A204.1 (cell line): ENCODE measurements at regions not wholly inside any gene's neighbourhood (a gene's known extent, or its start where the extent isn't known, plus 50 kb on each side); places are given as distances from the start of the nearest gene placed in this dataset.
"Not testable (repeated sequence)": the region's sequence is repeated elsewhere in the genome, so short reads cannot be mapped to it uniquely, and the experiment has no call there.

Source experiments
- FAIRE-seq: peaks from 2 replicates; lab custom pipeline; 2012; peaks lifted over from hg19 to GRCh38; lab: Jason Lieb, UNC

DNA sequence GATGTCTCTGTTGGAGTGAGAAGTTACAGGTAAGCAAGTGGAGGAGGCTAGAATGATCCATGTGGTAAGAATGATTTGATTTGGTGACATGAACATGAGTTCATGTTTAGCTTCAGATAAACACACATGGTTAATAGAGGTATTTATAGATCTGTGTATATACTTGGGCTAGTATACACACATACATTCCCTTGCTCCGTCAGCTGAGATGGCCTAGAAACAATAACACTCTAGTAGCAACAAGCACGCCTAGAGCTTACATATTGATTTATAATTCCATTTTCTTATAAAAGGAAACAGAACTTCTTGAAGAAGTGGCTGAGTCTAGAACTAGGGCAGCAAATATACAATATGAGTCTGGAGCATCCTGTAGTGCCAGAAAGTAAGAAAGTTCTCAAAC lies 223.0 kb downstream of the RND3 start:
- FAIRE-seq: no peak

DNA sequence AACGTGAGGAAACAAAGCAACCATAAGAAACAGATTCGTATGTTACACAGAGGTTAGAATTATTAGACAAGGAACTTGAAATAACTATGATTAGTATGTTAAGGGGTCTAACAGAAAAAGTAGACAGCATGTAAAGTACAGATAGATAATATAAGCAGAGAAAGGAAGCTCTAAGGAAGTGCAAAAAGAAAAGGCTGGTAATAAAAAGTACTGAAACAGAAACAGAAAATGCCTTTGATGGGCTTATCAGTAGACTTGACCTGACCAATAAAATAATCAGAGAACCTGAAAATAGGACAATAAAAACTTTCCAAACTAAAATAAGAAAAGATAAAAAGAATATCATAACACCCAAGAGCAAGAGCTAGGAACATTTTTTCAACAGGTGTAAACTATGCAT lies 225.8 kb downstream of the RND3 start:
- no peak for FAIRE-seq

DNA sequence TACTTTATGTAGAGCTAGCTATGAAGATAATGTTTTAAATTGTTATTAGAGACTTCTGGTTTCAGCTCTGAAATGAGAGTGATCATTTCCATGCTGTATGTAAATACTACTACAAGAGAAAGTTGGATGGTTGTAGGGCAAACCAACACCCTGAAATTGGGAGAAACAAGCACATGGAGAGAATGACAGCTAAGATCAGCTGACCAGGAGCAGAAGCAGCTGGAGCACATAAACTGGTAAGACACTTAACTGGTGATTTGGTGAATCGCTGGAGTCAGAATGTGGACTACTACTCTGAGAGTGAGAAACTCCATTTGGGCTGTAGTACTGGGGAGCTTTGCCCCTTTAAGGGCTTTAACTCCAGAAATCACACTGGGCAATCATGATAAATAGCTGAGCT lies 226.8 kb downstream of the RND3 start:
- FAIRE-seq: no peak

DNA sequence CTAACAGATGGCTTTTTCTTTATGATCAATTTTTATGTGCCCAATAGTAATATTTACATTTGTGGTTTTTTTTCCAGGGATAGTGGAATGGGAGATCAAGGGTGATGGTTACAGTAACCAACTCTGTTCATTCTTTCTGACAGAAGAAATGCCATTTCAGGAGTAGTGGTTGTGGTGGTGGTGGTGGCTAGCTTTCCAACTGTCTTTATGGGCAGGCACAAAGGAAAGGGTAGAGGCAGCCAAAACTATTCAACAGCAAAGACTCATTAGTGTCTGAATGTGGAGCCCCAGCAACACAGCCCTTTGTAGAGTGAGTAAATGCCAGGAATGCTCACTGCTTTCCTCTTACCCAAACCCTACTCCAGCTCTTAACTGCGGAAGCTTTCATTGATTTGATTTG lies 227.7 kb downstream of the RND3 start:
- FAIRE-seq: no peak

DNA sequence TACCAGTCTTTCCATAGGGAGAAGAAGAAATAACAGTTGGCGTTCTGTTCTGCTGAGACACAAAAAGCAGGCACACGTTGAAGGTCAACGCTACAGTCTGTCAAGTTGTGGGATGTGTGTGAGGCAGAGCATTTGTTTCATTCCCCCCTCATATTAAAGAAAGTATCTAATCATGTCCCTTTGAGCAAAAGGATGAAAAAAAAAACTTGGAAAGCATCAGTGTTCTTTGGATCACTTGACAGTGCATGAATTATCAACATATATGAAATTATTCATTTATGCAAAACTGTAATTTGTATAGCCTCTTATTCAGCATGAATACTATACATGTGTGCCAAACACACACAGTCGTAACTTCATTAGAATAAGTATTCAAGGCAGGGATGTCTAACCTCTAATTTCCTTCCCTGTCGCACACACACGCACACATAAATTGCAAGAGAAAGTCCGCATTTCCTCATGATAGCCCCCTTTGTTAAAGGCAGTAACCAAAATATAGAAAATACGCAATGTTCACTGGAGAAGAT lies 228.6 kb downstream of the RND3 start:
- no peak for FAIRE-seq

DNA sequence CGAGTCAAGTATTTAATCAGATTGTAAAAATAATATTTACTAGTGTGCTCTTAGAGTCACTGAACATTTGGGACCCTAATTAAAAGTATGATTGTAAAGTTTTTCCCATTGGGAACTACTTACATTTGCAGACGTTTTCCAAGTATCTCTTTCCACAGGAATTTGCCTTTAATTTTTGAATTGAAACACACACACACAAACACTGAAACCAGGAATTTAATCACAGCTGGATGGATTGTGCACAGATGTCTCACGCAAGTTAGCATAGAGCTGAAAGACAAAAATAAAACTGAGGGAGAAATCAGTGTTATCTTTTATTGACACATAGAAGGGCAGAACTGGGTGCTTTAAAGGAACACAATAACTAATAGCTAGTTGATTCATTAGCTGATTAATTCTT lies 230.7 kb downstream of the RND3 start:
- no peak for FAIRE-seq

DNA sequence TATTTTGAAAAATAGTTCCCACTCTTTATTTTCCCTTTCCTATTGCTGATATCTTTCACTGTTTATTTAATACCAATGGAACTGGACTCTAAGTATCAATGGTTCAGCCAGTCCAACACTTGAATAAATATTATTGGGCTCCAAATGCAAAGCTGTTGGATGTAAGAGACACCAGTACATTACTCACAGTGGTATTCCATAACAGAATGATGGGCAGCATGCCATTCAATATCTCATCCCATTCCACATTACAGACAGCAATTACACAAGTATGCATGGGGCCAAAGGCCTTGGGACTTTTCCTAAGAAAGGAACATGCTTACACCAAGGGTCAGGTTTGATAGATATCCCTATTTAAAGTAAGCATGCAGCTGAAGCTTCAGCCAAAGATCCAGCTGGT lies 231.9 kb downstream of the RND3 start:
- FAIRE-seq: no peak

DNA sequence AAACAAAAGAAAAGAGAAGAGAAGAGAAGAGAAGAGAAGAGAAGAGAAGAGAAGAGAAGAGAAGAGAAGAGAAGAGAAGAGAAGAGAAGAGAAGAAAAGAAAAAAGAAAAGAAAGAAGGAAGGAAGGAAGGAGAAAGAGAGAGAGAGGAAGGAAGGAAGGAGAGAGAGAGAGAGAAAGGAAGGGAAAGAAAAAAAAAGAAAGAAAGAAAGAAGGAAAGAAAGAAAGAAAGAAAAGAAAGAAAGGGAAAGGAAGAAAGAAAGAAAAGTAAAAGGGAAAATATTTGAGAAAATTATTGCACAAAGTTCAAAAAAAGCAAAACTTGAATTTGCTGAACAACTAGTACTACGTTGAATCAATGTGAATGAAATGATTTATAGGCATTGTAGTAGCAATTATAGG lies 237.7 kb downstream of the RND3 start:
- FAIRE-seq: not testable (repeated sequence)

DNA sequence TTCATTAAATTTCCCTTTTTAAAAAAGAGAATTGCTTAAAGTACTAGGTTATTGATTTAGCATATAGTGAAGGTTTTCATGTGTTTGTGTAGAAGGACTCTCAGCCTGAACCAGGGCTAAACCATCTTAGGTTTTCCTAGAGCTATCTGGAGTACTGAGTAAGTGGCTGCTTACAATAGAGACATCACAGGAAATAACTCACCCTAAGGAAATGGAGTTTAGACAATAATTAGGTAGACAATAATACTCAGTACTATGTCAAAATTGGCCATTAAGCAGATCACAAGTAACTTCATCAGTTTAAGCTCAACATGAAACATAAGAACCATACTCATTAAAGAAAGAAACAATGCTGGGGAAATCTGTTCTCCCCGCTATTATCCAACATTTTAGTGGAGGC lies 240.0 kb downstream of the RND3 start:
- FAIRE-seq: no peak

DNA sequence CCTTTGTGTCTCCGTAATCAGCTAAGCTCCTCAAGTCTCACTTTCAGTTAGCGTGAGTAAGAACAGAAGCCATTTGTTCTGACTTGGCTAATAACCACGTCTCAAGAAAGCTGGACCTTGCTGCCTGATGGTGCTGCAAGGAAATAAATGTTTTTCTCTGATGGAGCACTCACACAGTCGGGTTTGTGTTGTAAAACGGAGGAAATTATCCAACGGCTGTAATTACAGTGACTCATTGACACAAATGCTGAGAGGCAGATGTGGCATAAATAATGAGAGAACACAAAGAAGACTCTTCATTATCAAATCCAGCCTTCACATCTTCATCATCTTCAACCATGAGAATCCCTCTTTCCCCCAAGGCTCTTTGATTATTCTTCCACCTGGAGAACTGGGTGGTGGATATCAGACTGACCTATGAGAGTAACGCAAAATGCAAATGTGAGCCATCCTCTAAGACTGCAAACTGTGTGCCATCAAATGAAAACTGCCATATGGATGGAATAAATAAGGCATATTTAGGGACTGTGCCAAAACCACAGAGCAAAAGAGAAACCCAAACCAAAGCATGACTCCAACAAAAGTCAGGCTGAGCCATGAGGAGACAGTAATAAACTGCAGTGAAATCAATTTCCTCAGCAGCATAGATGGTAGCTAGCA lies 252.6 kb downstream of the RND3 start:
- FAIRE-seq: no peak

DNA sequence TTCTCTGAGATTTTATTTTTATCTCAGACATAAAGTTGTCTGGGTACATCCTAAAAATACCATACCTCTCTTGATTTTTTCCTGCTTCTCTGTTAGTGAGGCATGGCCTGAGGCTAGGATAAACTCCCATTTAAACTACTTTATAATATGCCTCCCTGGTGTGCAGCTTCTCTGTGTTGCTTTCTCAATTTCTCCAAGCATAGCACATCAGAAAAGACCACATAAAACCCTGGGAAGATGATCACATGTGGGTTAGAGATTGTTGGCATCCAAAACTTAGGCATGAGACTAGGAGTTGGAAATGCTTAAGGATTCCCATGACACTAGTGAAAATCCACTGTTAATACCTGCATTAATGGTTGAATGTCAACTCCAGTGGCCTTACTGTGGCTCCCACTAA lies 254.6 kb downstream of the RND3 start:
- FAIRE-seq: no peak

DNA sequence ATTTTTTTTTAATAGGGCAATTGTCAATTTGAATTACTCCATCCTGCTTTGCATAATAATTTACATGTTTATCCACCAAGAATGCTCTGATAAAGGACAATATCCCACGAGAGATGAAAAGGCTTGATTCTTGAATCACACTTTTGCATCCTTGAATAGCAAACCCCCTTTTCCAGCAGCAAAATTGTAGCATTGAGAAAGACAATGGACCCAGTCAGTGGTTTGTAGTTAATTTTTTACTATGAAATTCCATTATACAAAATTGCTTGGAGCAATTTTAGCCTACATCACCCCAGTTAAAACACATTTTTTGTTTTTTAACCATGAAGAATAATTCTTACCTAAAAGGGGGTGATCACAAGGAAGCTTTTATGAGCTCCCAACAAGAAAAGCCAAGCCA lies 255.1 kb downstream of the RND3 start:
- FAIRE-seq: no peak

DNA sequence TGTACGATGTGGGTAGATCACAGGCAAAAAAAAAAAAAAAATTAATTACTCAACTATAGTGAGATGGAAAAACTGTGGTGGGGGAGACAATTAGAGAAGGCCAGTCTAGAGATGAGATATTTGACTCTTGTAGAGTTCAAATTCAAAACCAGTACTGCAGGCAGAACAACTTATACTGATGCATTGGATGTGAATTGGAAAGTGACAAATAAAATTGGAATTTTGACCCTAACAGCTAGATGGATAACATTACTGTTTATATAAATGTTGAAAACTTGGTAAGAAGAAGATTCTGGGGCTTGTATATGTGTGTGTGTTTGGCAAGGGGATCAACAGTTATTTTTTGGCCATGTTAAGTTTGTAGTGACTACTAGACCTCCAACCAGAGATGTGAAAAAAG lies 256.9 kb downstream of the RND3 start:
- no peak for FAIRE-seq

DNA sequence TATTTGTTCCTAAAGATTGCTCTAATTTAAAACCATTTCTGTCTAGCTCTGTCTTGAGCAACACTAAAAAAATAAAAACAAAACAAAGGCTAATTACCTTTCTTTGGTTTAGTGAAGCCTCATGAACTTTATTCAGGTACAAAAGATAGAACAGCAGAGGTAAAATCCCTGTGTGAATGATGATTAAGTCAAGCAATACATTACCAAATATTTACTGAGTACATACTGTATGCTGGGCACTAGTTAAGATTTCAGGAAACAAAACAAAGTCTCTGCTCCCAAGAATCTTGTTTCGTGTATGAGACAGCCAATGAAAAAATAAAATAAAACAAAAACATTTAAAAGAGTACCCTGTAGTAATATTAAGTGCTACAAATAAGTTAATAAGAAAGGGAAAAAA lies 257.5 kb downstream of the RND3 start:
- no peak for FAIRE-seq

DNA sequence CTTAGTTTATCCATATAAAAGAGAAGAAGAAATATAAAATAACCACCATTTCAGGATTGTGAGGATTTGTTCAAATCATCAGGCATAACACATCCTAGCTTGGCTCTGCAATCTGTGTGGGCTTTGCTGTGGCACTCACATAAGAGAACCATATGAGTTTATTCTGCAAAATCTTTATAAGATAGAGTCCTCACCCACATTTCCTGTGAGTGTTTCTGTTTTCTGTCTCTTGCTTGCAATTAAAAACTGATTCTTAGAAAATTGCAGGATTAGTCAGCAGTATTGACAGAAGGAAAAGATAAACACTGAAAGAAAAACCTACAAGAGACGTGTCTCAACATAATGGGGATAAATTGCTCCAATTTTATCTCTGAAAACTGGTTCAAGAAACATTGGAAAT lies 258.5 kb downstream of the RND3 start:
- no peak for FAIRE-seq

DNA sequence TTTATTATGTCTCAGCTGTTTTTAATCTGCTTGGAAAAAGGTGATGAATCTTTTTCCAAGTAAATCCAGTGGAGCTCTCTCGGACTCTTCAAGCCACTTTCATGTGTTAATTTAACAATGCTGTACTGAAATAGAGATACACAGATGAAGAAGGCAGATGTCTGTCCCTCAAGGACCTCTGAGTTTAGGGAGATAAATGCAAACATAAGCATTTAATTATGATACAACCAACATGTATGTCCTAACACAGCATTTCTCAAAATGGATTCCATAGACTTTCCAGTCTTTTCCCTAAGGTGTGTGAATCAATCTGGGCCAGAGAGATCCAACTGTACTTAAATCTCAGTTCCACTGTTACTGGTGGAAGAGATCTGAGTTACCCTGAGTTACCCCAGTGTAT lies 262.4 kb downstream of the RND3 start:
- no peak for FAIRE-seq

DNA sequence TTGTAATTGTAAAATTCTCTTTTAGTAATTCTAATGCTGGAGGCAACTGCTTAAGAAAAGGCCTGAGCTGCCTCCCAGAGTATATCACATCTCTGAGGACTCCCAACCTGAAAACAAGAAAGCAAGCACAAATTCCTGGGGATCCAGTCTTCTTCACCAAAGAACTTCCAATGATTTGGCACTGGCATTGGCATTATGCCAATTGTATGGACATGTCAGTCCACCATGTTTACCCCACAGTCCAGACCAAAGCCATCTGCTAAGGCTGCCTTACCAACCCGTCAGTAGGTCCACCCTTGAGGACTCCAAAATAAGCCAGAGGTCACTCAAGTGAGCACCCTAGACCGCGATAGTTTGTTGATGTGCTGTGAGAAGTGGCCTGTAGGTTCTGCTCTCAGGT lies 263.1 kb downstream of the RND3 start:
- FAIRE-seq: no peak

DNA sequence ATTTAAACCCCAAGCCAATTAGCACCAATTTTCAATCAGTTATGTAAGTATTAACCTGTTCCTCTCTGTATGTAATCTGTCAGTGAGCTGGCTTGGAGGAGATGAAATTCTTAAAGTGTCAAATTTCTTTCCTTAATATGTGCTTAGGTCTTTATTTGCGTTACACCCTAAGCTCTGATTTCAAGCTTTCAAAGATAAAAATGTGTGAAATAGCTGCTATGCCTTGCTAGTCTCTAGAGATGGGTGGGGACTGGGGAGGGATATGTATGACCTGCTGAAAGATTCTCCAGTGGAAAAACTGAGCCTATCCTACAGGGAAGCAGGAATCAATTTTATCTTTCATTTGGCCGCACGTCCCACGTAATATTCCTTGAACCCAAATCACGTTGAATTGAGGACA lies 264.5 kb downstream of the RND3 start:
- no peak for FAIRE-seq

DNA sequence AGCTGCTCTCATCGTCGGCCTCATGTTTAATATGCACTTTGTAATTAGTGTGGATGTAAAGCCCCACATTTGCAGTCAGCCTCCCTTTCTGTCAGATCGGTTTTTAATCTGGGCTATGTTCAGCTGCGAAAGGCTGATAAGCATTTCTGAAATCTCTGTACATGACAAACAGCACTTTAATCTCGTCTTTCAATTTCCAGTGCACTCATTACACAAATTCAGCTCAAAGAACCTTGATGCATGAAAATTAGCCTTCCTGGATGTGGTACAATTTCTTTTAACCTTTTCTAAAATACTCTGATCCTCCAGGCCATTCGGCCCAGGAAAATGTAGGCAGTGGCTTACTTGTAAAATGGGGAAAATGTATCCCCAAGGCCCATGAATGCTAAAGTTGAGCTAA lies 265.1 kb downstream of the RND3 start:
- no peak for FAIRE-seq

DNA sequence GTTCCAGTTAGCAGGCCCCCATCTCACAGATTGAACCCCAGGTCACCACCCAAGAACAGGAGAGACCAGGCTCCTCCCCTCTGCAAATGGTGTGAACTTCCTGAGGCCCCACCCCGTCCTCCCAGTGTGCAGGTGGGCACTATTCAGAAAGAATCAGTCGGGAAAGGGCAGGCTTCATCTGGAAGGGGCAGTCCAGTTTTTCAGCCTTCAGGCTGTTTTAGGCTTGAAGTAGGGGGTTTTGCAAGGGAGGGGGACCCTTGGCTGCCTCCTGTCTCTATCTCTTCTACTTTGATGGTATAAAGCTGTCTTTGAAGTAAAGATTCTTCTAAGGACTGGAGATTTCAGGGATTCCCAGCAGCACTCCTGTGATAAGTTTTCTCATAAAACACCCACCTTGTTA lies 267.6 kb downstream of the RND3 start:
- no peak for FAIRE-seq

DNA sequence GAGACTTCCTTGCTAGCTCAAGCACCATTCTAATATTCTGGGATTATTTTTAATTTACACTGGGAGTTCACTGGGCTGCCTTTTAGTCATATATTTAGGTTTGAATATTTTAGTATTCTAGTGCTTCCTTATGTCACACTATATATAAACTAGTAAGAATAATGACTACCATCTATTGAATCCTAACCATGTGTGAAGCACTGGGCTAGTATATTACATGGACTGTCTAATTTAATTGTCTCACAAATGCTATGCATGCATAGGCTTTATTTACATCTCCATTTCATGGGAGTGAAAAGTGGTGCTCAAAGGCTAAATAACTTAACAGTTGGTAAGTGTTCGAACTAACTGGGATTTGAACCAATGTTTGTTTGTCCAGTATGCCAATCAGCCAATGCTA lies 272.4 kb downstream of the RND3 start:
- FAIRE-seq: no peak

DNA sequence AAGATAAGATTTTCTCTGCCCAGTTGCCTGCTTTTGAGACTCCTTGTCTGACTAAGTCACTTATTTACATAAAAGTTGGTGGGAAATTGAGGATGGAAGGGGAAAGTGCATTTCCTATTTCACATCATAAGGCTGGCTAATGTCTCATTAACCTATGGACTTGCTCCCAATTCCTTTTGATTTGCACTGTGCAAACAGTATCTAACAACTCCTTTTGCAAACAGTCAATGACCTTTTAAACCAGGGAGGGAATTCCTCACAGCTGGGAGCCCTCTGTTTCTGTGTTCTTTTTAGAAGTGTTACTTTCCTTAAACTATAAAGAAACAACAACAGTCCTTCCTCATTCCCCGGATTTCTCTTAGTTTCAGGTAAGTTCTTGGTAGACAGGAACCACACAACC lies 272.8 kb downstream of the RND3 start:
- FAIRE-seq: no peak

DNA sequence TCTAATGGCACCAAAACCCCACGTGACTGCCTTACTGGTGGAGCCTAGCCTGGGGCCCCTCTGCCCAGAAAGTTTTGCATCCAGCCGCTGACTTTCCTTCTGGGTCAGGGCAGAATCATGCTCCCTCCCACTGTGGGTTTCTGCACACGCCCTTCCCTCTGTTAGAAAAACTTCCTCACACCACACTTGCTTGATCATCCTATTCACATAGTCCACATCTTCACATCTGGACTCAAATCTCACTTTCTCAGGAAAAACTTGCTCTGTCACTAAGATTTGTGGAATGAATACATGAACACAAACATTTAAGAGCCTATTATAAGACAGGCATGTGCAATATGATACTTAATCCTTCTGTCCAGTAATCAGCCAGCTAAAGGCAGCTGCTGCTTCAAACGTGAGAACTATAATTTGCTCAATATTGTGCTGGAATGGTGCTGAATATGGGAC lies 274.7 kb downstream of the RND3 start:
- FAIRE-seq: no peak

DNA sequence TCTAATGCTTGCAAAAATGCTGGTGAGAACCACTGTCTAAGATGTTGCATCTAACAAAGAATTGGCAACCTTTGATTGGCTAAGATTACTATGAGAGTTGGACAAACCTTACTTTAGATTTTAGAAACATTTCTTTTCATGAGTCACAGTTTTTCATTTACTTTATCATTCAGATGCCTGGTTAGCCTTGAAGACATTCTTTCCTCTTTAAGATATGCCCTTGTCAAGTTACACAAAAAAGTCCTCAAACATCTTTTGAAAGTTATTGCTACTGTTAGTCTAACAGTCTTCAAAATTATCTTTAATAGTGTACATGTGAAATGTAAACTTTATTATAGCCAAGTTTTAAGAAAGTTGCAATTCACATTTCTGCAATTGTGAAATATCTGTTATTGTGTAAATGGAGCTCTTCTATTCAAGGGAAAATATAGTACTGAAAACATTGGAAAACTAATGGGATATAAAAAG lies 276.3 kb downstream of the RND3 start:
- FAIRE-seq: no peak

DNA sequence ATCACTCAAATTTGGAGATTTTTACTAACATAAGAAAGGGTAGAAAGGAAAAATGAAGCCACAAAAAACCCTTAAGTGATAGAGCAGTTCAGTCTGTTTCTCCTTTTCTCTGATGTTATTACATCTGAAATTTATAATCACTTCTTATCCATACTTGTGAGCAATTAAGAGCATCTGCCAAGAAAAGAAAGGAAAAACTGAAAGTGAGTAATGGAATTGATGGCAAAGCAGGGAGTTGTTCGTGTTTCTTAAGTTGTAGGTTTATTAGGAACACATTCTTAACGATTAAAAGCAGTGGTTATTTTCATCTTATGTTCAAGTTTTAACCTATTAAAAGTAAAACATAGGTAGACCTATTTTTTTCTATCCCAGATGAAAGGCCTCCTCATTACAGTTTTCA lies 277.7 kb downstream of the RND3 start:
- FAIRE-seq: no peak
